AG08395 (cell line): ENCODE measurements at regions not wholly inside any gene's neighbourhood (a gene's known extent, or its start where the extent isn't known, plus 50 kb on each side); places are given as distances from the start of the nearest gene placed in this dataset.
A peak's percentile ranks its signal among the peaks of the same experiment; 100 is the strongest.

ENCODE experiments used
- DNase-seq: peaks from one replicate; pipeline ENCODE4 v3.0.0; 2012; ENCODE audit warnings: mixed read lengths, low spot score

DNA sequence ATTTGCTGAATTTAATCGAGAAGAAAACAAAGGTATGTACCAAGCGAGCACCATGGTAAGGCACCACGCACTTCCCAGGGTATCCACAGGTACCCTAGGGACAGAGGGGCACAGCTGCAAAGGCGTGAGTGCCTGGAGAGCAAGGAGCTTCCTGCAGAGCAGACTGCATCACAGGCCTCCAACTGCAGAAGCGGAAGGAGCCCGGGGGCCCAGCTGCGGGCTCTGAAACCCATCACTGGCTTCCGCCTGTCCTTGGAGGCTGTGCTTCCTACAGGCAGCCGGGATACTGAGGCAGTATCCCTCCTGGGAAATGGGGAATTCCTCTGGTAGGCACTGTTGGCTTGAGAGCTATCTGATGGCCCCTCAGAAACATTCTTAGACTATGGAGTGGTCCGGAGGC lies 217.4 kb upstream of the GMDS start:
- DNase-seq = no peak

GRCh38 chr6:2460216-2460745 lies 214.9 kb upstream of the GMDS start:
- DNase-seq = no peak

GRCh38 chr6:2454180-2454579 lies 208.8 kb upstream of the GMDS start:
- DNase-seq = peak; percentile 28

DNA sequence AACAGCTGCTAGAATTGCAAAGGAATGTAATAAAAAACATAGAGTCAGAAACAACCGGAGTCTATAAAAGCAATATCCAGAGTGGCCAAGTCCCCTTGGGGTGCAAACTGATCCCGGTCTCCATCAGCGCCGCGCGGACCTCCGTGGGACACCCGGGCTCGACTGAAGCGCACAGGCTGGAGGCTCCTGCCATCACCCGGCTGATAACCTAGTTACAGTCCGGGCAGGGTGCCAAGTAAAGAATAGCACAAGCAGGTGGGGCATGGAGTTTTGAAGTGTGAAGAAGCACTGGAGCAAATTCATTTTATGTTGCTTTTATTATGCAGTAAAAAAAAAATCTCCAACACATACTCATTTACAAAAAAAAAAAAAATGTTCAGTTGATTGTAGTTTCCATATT lies 205.1 kb upstream of the GMDS start:
- no peak for DNase-seq

DNA sequence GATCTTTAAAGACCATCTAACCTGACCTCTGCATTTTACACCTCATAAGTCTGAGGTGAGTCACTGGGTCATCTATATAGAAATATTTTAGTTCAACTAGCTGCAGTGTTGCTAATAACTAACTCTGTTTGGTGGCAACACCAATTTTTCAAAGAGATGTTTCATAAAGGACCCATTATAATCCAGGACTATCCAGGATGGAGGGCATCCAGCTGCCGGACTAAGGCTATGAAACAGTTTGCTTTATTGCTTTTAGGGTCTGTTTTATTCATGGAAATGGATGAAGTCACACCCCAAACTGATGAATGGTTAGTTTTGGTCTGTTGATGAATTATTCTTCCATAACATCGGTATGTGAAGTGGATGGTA lies 204.2 kb upstream of the GMDS start:
- no peak for DNase-seq

- peak; percentile 85 for DNase-seq
Observed at GRCh38 chr6:2448826-2449571, 203.6 kb upstream of the GMDS start.

- no peak for DNase-seq
Observed at GRCh38 chr6:2447931-2448330, 202.5 kb upstream of the GMDS start.

DNA sequence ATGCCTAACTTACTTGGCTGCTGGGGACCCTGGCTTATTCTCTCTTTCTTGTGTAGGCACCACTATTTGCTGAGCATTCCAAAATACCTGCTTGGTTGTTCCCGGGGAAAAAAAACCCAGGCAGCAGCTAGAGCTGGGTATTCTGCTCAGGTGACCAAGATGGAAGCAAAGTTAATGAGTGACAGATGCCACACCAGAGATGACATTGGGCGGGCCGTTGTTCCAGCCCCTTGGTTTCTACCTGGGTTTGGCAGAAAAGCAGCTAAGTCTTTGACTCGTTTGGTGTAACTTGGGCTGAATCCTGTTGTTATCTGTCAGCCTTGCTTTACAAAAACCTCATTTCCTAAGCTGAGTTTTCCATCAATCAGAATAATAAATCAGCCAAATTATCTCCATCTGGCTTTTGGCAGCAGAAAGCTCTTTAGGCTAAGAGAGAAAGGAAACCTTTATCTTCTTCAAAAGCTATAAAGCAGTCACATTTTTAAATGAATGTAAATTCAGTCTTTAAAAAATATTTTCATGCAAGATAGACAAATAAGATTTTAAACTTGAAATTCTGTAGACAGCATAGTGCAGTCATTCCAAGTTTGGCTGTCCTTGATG lies 202.0 kb upstream of the GMDS start:
- DNase-seq = no peak

DNA sequence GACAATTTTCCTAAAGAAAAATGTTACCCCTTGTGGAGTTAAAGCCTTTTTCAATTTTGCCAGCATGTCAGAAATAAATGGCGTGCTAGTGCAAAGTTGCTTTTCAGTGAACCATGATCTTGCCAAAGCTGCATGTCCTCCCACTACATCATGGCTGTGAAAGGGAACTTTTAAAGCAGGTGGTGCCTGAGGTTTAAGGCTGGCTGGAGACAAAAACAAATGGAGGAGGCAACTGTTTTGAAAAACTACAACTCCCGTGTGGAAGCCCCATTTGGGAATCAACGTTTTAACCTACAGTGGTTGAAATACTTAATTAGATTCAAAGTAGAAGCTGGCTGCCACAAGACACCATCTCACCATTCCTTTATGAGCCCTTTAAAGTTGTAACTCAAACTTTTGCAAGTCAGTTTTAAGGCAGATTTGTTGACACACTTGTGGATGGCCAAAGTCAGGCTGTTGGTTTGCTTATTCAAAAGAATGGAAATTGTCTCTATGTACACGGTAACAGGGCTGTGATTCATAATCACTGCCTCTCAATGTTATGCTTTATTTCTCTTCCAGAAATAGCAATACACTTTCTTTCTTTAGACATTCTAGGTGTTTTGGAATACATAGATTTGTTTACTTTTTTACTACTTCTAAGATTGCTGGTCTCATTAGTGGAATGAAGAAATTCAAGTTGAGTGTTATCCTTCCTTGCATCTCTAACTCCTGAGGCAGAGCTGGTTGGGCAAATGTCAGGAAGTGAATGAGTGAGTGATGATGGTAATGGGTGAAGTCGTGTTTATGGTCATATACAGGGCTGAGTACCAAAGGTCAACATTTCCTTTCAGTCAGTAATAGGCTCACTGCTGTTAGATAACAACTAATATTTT lies 196.4 kb upstream of the GMDS start:
- no peak for DNase-seq

- no peak for DNase-seq
Observed at GRCh38 chr6:2440516-2440915, 195.1 kb upstream of the GMDS start.

DNA sequence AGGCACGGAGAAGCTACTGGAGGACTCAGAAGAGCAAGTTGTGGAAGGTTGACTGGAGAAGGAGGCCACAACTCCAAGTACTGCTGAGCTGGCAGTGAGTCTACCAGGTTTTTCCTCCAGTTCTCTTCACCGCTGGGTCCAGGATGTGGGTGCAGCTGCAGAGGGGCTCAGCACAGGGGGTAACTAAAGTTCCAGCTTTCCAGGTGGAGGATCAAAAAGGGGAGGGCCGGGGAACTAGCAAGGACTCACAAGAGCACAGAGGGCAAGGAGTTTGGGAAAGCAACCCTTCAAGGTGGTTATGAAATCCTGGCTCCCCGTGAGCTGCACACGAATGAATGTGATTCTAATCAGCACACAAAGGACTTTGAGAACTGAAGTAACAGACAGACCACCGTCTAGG lies 194.2 kb upstream of the GMDS start:
- DNase-seq = no peak

DNA sequence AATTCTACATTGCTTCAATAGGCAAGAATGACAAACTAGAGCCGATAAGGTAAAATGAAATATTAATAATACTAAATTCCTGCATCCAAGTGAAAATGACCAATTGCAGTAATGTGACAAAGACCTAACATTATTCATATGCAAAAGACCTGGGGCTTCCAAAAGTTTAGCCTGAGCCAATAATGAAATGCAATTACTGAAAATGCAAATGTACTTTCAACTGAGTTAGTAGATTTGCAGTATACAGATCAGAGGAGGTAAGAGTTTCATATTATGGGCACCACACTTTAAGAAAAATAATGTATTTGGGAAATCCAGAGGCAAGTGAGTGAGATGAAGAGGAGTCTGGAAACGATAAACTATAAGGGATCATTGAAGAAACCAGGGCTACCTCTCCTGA lies 193.7 kb upstream of the GMDS start:
- DNase-seq = no peak

- DNase-seq = no peak
Observed at GRCh38 chr6:2436410-2437154, 191.2 kb upstream of the GMDS start.

DNA sequence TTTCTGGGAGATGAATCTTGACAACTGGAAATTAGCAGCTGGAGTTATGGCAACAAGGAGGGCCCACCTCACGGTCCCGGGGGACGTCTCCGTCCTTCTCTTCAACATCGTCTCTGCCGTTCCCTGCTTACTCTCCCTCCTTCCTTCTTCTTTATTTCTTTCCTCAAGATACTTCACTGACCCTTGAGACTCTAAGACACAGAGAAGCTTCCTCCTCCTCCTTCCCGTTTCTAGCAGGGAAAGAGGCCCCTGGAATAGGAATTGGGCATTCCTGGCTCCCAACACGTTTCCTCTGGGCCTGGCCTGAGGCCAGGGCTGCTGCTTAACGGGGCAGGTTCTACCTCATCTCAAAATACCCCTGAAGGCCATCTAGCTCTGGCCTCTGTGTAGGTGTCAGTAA lies 189.9 kb upstream of the GMDS start:
- DNase-seq = no peak

- DNase-seq = no peak
Observed at GRCh38 chr6:2434912-2435311, 189.5 kb upstream of the GMDS start.

DNA sequence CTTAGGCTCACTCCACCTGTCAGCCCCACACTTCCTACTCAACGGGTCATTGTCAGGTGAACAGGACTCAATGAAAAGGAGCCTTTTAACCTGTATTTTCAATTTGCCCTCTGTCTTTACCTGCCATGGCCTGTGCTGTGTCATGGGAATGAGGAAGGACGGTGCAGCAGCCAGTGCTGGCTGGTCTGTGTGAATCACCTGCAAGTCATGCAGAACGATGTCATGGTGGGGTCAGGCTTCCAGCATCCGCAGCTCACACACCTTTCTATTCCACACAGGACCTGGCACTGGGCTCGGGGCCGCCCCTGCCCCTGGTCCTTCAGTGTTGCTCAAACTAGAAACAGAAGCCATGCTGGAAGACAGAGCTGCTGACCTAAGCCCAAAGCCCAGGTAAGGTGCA lies 188.7 kb upstream of the GMDS start:
- DNase-seq = no peak

GRCh38 chr6:2433711-2434110 lies 188.3 kb upstream of the GMDS start:
- DNase-seq = no peak

- no peak for DNase-seq
Observed at GRCh38 chr6:2433266-2433665, 187.9 kb upstream of the GMDS start.

DNA sequence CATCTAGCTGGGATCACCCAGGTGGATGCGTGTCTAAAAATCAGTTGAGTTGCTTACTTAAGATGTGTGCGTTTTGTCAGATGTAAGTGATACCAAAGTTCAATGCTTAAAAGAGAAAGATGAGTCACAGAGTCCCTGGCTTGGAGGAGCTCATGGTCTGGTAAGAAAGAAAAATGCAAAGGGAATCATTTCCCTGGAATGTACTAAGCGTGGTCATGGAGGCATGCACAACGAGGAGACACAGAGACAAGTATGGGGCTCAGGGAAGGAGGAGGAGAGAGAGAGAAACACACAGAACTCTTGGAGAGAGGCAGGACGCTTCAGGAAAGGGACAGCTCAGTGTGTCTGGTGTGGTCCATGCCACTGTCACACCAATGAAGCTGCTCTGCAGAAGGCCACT lies 186.9 kb upstream of the GMDS start:
- DNase-seq = peak; percentile 94

DNA sequence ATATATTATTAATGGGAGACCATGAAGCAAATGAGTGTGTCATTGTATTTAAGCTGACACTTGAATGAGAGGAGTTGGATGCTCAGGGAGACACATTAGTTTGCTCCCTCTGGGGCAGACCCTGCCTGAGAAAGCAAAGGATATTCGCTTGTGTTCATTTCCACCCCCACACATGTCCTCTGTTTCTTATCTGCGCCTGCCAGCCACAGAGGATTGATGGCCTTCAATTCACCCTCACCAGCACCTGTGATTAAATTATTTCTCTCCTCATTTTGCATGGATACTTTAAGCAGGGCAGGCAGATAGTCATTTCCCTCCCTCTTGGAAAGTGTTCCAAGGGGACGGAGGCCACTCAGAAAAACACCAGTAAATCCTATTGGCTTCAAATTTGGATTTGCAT lies 185.2 kb upstream of the GMDS start:
- DNase-seq = no peak

DNA sequence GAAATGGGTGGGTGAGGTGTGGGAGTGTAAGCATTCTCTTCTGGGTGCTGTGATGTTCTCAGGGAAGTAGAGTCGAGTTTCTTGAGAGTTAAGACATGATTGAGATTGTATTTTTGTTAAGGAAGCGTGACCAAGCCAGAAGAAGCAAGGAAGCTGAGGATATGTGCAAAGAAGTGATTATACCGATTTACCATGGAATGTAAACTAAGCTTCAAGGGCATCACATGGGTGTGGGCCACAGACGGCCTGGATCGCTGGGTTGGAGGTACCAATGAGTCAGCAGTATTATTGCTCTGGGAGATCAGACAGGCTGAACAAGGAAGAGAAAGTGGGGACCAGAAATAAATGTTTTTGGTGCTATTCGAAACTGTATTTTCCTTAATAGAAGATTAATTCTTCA lies 184.1 kb upstream of the GMDS start:
- peak; percentile 18 for DNase-seq

GRCh38 chr6:2429032-2429431 lies 183.6 kb upstream of the GMDS start:
- DNase-seq = no peak
